Vagina (tissue), 2 donors: ENCODE measurements at regions not wholly inside any gene's neighbourhood (a gene's known extent, or its start where the extent isn't known, plus 50 kb on each side); places are given as distances from the start of the nearest gene placed in this dataset.

Source experiments
- DNase-seq, 2 donors: peaks; one replicate each; pipeline ENCODE4 v3.0.0-alpha.2; 2017; ENCODE audit errors: extremely low spot score in 2 of 2
- H3K27ac ChIP-seq: fragments of 200-600 bp; sonication (generic); one replicate; pipeline ENCODE4 v1.5.1; 2019
- H3K27me3 ChIP-seq: fragments of 200-600 bp; sonication (generic); one replicate; pipeline ENCODE4 v1.5.1; 2019
- H3K36me3 ChIP-seq, 2 donors: fragments of 200-600 bp; sonication (generic); one replicate each; pipeline ENCODE4 v1.5.1; 2017 to 2019
- H3K4me1 ChIP-seq: fragments of 200-600 bp; sonication (generic); one replicate; pipeline ENCODE4 v1.5.1; 2019
- H3K4me3 ChIP-seq, 2 donors: fragments of 200-600 bp; sonication (generic); 1 replicate in 1 of 2; 2 replicates in 1 of 2; pipeline ENCODE4 v1.5.1; 2016 to 2019
- H3K9me3 ChIP-seq: fragments of 200-600 bp; sonication (generic); one replicate; pipeline ENCODE4 v1.5.1; 2019
- POLR2A ChIP-seq, 2 donors: fragments of 450-650 bp; IDR thresholded peaks; one replicate each; pipeline ENCODE4 v1.6.1; 2017; ENCODE audit warnings: antibody characterized with exemption in 2 of 2, mild to moderate bottlenecking in 2 of 2, moderate library complexity in 2 of 2
- POLR2AphosphoS5 ChIP-seq, 2 donors: sonication (generic); formaldehyde crosslinking; IDR thresholded peaks; one replicate each; pipeline ENCODE4 v1.9.0; 2017; ENCODE audit warnings: antibody characterized with exemption in 2 of 2, mild to moderate bottlenecking in 2 of 2, low read depth in 1 of 2; ENCODE audit not compliant: insufficient read depth in 1 of 2
- intact Hi-C: fragments of 100-400 bp; cut with DNase I; formaldehyde crosslinking; loops from one replicate; pipeline ENCODE4 v1.15.1; 2023
- TF ChIP-seq, protein P1 (sequence below), 3 experiments: fragments of 450-650 bp in 2 of 3; fragments of 200-600 bp in 1 of 3; sonication (generic) in 1 of 3; IDR thresholded peaks; one replicate each; pipeline ENCODE4 v1.5.1; 2017 to 2019; ENCODE audit warnings: antibody characterized with exemption in 3 of 3, mild to moderate bottlenecking in 2 of 3, moderate library complexity in 2 of 3

DNA sequence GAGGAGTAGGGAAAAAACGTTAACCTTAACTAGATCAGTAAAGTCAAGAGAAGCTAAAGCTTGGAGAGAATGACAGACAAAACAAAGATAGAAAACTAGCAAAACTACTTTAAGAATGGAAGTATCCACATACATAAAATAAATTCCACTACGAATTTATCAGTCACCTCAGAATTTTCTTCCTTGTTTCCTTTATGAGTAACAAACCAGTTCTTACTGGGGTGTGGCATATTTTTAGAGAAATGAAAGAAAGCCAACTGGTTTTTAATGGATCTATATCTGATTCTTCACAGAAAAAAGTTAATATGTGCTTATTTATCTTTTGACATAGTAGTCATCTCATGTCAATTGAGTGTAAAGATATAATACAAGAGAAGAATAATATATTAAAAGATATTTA lies 2033.7 kb upstream of the CELF4 start:
- H3K9me3 ChIP-seq, result no peaks in the 10 kb centered on the region
- DNase-seq, result no peak
- intact Hi-C loops, result no loop called here
- no peaks in the 10 kb centered on the region for H3K27me3 ChIP-seq
- H3K4me3 ChIP-seq, result no peak overlapping the region
- H3K27ac ChIP-seq, result no peak overlapping the region
- no peaks in the 10 kb centered on the region for H3K36me3 ChIP-seq
- no peaks in the 10 kb centered on the region for H3K4me1 ChIP-seq
- TF ChIP-seq, protein P1, sequence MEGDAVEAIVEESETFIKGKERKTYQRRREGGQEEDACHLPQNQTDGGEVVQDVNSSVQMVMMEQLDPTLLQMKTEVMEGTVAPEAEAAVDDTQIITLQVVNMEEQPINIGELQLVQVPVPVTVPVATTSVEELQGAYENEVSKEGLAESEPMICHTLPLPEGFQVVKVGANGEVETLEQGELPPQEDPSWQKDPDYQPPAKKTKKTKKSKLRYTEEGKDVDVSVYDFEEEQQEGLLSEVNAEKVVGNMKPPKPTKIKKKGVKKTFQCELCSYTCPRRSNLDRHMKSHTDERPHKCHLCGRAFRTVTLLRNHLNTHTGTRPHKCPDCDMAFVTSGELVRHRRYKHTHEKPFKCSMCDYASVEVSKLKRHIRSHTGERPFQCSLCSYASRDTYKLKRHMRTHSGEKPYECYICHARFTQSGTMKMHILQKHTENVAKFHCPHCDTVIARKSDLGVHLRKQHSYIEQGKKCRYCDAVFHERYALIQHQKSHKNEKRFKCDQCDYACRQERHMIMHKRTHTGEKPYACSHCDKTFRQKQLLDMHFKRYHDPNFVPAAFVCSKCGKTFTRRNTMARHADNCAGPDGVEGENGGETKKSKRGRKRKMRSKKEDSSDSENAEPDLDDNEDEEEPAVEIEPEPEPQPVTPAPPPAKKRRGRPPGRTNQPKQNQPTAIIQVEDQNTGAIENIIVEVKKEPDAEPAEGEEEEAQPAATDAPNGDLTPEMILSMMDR (IDR thresholded peaks at IDR 0.05), result no peak
- no peak for TF ChIP-seq POLR2AphosphoS5 (IDR thresholded peaks at IDR 0.05; ENCODE audit: insufficient read depth in 1 of 2, low read depth in 1 of 2)

DNA sequence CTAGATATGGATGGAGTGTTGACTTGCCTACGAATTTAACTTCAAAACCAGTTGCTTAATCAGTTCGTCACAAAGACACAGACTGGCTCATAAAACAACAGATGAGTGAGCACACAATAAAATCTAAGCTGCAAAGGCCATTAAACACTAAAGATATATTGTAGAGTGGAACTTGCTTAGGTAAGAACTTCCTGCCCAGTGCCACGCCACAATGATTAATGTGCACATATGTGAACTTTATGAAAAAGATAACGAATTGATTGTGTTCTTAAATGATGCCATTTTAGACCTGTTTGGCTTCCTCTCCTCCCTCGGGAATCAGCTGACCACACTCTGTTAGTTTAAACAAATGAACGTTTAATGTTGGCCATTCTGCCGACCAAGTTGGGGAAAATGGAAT lies 2031.3 kb upstream of the CELF4 start:
- no peak overlapping the region for H3K27ac ChIP-seq
- peak in 1 of 2 donors; percentile 21 for TF ChIP-seq POLR2AphosphoS5 (IDR thresholded peaks at IDR 0.05; ENCODE audit: insufficient read depth in 1 of 2, low read depth in 1 of 2)
- no peak for TF ChIP-seq POLR2A (IDR thresholded peaks at IDR 0.05)
- DNase-seq, result no peak
- H3K27me3 ChIP-seq, result no peaks in the 10 kb centered on the region
- H3K36me3 ChIP-seq, result no peaks in the 10 kb centered on the region
- H3K9me3 ChIP-seq, result no peaks in the 10 kb centered on the region
- no peaks in the 10 kb centered on the region for H3K4me1 ChIP-seq
- intact Hi-C loops, result no loop called here
- no peak overlapping the region for H3K4me3 ChIP-seq

DNA sequence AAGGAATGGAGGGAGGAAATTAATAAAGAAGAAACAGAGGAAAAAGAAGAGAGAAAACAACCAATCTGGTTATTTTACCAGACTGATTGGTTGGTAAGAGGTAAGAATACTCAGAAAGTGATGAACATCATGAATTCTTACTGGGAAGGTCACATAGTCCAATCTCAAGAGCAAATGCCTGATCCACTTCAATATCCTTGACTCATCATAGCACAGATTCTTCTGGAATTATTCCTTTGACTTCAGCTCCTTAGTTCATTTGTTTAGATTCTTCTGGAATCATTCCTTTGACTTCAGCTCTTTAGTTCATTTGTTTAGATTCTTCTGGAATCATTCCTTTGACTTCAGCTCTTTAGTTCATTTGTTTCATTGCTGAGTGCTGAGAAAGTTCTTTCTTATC lies 2030.6 kb upstream of the CELF4 start:
- Histone ChIP-seq H3K36me3 (no peaks in the 10 kb centered on the region), H3K27me3 (no peaks in the 10 kb centered on the region), H3K4me1 (no peaks in the 10 kb centered on the region), H3K9me3 (no peaks in the 10 kb centered on the region), H3K4me3 (no peak overlapping the region), H3K27ac (no peak overlapping the region)
- TF ChIP-seq POLR2A (IDR thresholded peaks at IDR 0.05), result no peak
- TF ChIP-seq, protein P1 (IDR thresholded peaks at IDR 0.05), result no peak
- no peak for TF ChIP-seq POLR2AphosphoS5 (IDR thresholded peaks at IDR 0.05; ENCODE audit: insufficient read depth in 1 of 2, low read depth in 1 of 2)
- no peak for DNase-seq
- intact Hi-C loops, result no loop called here

DNA sequence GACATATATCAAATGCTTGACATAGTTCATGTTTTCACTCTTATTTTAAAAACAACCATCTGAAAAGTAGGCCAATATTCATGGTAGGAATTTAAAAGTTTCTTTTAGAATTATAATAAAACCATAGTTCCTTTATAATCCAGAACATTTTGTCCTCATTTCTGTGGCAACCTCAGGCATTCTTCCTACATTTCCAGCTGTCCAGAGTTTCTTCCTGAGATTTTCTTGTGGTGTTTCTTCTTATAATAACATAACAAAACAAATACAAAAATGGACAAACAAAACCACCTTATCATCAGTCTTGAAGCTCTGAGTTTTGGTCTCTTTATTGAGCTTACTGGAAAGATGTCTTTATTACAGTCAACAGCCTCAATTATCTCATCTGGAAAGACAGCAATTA lies 2028.6 kb upstream of the CELF4 start:
- Histone ChIP-seq H3K4me3 (no peak overlapping the region), H3K9me3 (no peaks in the 10 kb centered on the region), H3K27me3 (no peaks in the 10 kb centered on the region), H3K4me1 (no peaks in the 10 kb centered on the region), H3K36me3 (no peaks in the 10 kb centered on the region), H3K27ac (no peak overlapping the region)
- TF ChIP-seq POLR2AphosphoS5 (IDR thresholded peaks at IDR 0.05; ENCODE audit: insufficient read depth in 1 of 2, low read depth in 1 of 2) (no peak), POLR2A (IDR thresholded peaks at IDR 0.05) (no peak)
- TF ChIP-seq, protein P1 (IDR thresholded peaks at IDR 0.05), result no peak
- no peak for DNase-seq
- intact Hi-C loops, result no loop called here

DNA sequence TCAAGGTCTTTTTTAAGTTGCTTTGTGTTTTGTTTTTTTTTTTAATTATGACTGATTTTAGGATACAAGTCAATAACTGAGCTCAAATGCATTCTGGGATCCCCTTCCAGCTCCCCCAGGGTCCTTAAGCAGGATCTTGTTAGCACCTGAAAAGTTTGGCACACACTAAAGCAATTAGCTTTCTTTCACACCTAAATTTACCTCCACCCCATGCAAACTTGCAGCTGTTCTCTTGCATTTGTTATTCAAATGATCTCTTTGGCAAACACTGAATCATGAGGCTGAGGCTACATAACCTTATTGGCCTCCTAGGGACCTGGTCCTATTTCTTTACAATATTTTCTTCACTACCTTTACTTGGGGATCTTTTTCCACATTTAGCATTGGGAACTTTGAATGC lies 2026.1 kb upstream of the CELF4 start:
- Histone ChIP-seq H3K36me3 (no peaks in the 10 kb centered on the region), H3K27me3 (no peaks in the 10 kb centered on the region), H3K4me1 (no peaks in the 10 kb centered on the region), H3K4me3 (no peak overlapping the region), H3K9me3 (no peaks in the 10 kb centered on the region), H3K27ac (no peak overlapping the region)
- intact Hi-C loops, result no loop called here
- TF ChIP-seq POLR2A (IDR thresholded peaks at IDR 0.05), result no peak
- TF ChIP-seq, protein P1 (IDR thresholded peaks at IDR 0.05), result no peak
- TF ChIP-seq POLR2AphosphoS5 (IDR thresholded peaks at IDR 0.05; ENCODE audit: insufficient read depth in 1 of 2, low read depth in 1 of 2), result no peak
- no peak for DNase-seq

DNA sequence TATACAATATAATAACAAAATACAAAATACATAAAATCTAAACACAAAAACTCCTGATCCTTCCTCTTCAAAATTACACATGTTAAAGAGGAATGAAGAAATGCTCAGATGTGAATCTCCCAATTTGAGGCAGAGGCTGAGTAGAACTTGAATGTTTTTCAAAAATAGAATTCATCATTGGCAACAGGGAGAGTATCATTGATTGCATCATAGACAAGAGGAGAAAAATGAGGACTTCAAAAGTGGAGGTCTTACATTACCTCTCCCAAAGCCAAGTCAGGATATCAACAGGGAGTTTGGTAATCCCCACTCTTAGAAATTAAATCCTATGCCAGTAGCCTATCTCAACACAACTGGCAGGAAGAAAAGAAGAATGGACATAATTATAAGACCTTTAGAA lies 2023.9 kb upstream of the CELF4 start:
- H3K9me3 ChIP-seq, result no peaks in the 10 kb centered on the region
- TF ChIP-seq POLR2A (IDR thresholded peaks at IDR 0.05) (no peak), POLR2AphosphoS5 (IDR thresholded peaks at IDR 0.05; ENCODE audit: insufficient read depth in 1 of 2, low read depth in 1 of 2) (no peak)
- TF ChIP-seq, protein P1 (IDR thresholded peaks at IDR 0.05), result no peak
- no peaks in the 10 kb centered on the region for H3K36me3 ChIP-seq
- H3K27me3 ChIP-seq, result no peaks in the 10 kb centered on the region
- no peaks in the 10 kb centered on the region for H3K4me1 ChIP-seq
- intact Hi-C loops, result no loop called here
- no peak overlapping the region for H3K4me3 ChIP-seq
- DNase-seq, result no peak
- H3K27ac ChIP-seq, result no peak overlapping the region
